HepG2 (cell line): ENCODE measurements at regions not wholly inside any gene's neighbourhood (a gene's known extent, or its start where the extent isn't known, plus 50 kb on each side); places are given as distances from the start of the nearest gene placed in this dataset.

Experiments used
- ATAC-seq: fragments of 200-7000 bp; cut with Tn5 transposase; 3 replicates; pipeline ENCODE4 v1.9.1; 2020; ENCODE audit warnings: mild to moderate bottlenecking, moderate library complexity
- BruUV-seq: library from RNA; stranded (reverse); fragments of 400-500 nt; replicated peaks from 2 replicates; lab custom pipeline; 2021; lab: Mats Ljungman, UMichigan
- CTCF ChIA-PET: fragments of 300-600 bp; formaldehyde crosslinking; extraction: SDS; loops from one replicate; lab custom pipeline; 2021; ENCODE audit warnings: low total read pairs, inconsistent platforms, low intra/inter-chr PET ratio; lab: Yijun Ruan, JAX
- POLR2A ChIA-PET: fragments of 350-600 bp; sonication (Branson Sonifier 250); formaldehyde crosslinking; loops from one replicate; lab custom pipeline; 2020; ENCODE audit warnings: antibody characterized with exemption, inconsistent platforms; lab: Yijun Ruan, JAX
- DNase-seq: peaks from one replicate; pipeline ENCODE4 v3.0.0-alpha.2; 2015; ENCODE audit warnings: low spot score
- FAIRE-seq: peaks from 3 replicates; lab custom pipeline; 2011; peaks lifted over from hg19 to GRCh38; lab: Jason Lieb, UNC
- H2AFZ ChIP-seq: one replicate; pipeline ENCODE4 v1.6.1; 2011; ENCODE audit warnings: low read length, inconsistent platforms
- H3K27ac ChIP-seq: fragments of 300-600 bp; 3 replicates; pipeline ENCODE4 v1.8.0; 2011; ENCODE audit warnings: mixed run types, mild to moderate bottlenecking, mixed read lengths, low read length, inconsistent platforms; ENCODE audit not compliant: insufficient read depth; ENCODE audit errors: extremely low read length
- H3K27me3 ChIP-seq, 2 experiments: fragments of 200-600 bp in 1 of 2; 2 replicates in 1 of 2; 3 replicates in 1 of 2; pipeline versions ENCODE4 v1.6.0 to v1.8.0; 2011; ENCODE audit warnings: low read length in 2 of 2, mild to moderate bottlenecking in 2 of 2, moderate library complexity in 2 of 2, inconsistent platforms in 1 of 2; ENCODE audit not compliant: insufficient read depth in 2 of 2, control insufficient read depth in 1 of 2
- H3K36me3 ChIP-seq, 2 experiments: fragments of 200-600 bp in 1 of 2; replicated peaks in 1 of 2; 2 replicates in 1 of 2; 3 replicates in 1 of 2; pipeline versions ENCODE4 v1.5.1 to v1.8.0; 2011; ENCODE audit warnings: low read length in 2 of 2, inconsistent platforms in 1 of 2; ENCODE audit not compliant: insufficient read depth in 2 of 2, control insufficient read depth in 1 of 2
- H3K4me1 ChIP-seq: 2 replicates; pipeline ENCODE4 v1.5.1; 2012; ENCODE audit warnings: low read length, inconsistent platforms; ENCODE audit not compliant: insufficient read depth
- H3K4me2 ChIP-seq: 2 replicates; pipeline ENCODE4 v1.6.0; 2011; ENCODE audit warnings: low read depth, low read length, inconsistent platforms
- H3K4me3 ChIP-seq, 3 experiments: fragments of 200-600 bp in 1 of 3; sonication (generic), shearing (Covaris generic) in 1 of 3; replicated peaks in 1 of 3; 2 replicates each; pipeline ENCODE4 v1.5.1; 2011 to 2016; ENCODE audit warnings: low read length in 3 of 3, inconsistent platforms in 2 of 3, low read depth in 2 of 3, mild to moderate bottlenecking in 2 of 3, control low read depth in 1 of 3, mixed read lengths in 1 of 3; ENCODE audit not compliant: insufficient read depth in 1 of 3
- H3K79me2 ChIP-seq: one replicate; pipeline ENCODE4 v1.6.1; 2011; ENCODE audit warnings: low read length, inconsistent platforms; ENCODE audit not compliant: insufficient read depth
- H3K9ac ChIP-seq: 2 replicates; pipeline ENCODE4 v1.6.0; 2011; ENCODE audit warnings: mild to moderate bottlenecking, low read depth, low read length, inconsistent platforms; ENCODE audit not compliant: insufficient read depth
- H3K9me3 ChIP-seq: 2 replicates; pipeline ENCODE4 v1.5.1; 2012; ENCODE audit warnings: mild to moderate bottlenecking, low read length
- H4K20me1 ChIP-seq: 2 replicates; pipeline ENCODE4 v1.6.0; 2011; ENCODE audit warnings: inconsistent platforms, mild to moderate bottlenecking, low read length, moderate library complexity; ENCODE audit not compliant: insufficient read depth
- CEBPZ ChIP-seq: IDR thresholded peaks from 2 replicates; pipeline ENCODE4 v1.6.1; 2012; ENCODE audit warnings: low read length, improper control_type of control experiment
- MTF2 ChIP-seq: sonication (generic); formaldehyde crosslinking; IDR thresholded peaks from 2 replicates; pipeline ENCODE4 v1.5.0; 2020; ENCODE audit warnings: missing genetic modification reagents, borderline replicate concordance
- MYPOP ChIP-seq: sonication (generic); formaldehyde crosslinking; IDR thresholded peaks from 2 replicates; pipeline ENCODE4 v1.8.1; 2023; ENCODE audit warnings: mild to moderate bottlenecking, moderate library complexity, missing genetic modification reagents
- ZFP36L2 ChIP-seq: sonication (generic); formaldehyde crosslinking; IDR thresholded peaks from 2 replicates; pipeline ENCODE4 v1.4.0; 2020; ENCODE audit warnings: missing genetic modification reagents
- ZNF615 ChIP-seq: sonication (generic); formaldehyde crosslinking; IDR thresholded peaks from 2 replicates; pipeline ENCODE4 v1.5.0; 2020; ENCODE audit warnings: mild to moderate bottlenecking, missing genetic modification reagents, borderline replicate concordance
- in situ Hi-C: cut with HindIII; loops from 2 replicates; pipeline ENCODE4 v1.10.0; 2017; ENCODE audit warnings: low pct_unique_long_range_greater_than_20kb; ENCODE audit not compliant: extremely low pct_ligation_motif_present
- intact Hi-C: fragments of 100-400 bp; cut with micrococcal nuclease; formaldehyde crosslinking; loops from one replicate; pipeline ENCODE4 v1.10.0; 2022; ENCODE audit not compliant: unreplicated experiment

- in situ Hi-C loops: no loop called here
- POLR2A ChIA-PET: no interaction called here
- no peaks in the 10 kb centered on the region for H3K27me3 ChIP-seq
- no peaks in the 10 kb centered on the region for H4K20me1 ChIP-seq
- no peaks in the 10 kb centered on the region for H3K4me1 ChIP-seq
- no peak overlapping the region for H3K9ac ChIP-seq
- no peak for ATAC-seq
- H3K36me3 ChIP-seq: no peaks in the 10 kb centered on the region
- TF ChIP-seq MYPOP (CRISPR knock-in tag) (no peak), CEBPZ (no peak), ZNF615 (CRISPR knock-in tag) (no peak), ZFP36L2 (CRISPR knock-in tag) (no peak), MTF2 (CRISPR knock-in tag) (no peak)
- TF ChIP-seq, all 625 proteins: peak for 0
- no peak for FAIRE-seq
- H3K4me2 ChIP-seq: no peak overlapping the region
- intact Hi-C loops: no loop called here
- H3K4me3 ChIP-seq: no peak overlapping the region
- no peak for DNase-seq
- CTCF ChIA-PET: no interaction called here
- no peak overlapping the region for H3K27ac ChIP-seq
- no TSS peak for BruUV-seq
- H3K79me2 ChIP-seq: no peaks in the 10 kb centered on the region
- H2AFZ ChIP-seq: no peak overlapping the region
- no peaks in the 10 kb centered on the region for H3K9me3 ChIP-seq
Observed at GRCh38 chr6:112557961-112558360, 210.8 kb downstream of the RFPL4B start.
